Central memory CD4-positive, alpha-beta T cell (primary cell): ENCODE measurements at regions not wholly inside any gene's neighbourhood (a gene's known extent, or its start where the extent isn't known, plus 50 kb on each side); places are given as distances from the start of the nearest gene placed in this dataset.

Experiments
- DNase-seq: peaks from one replicate; pipeline ENCODE4 v3.0.0; 2022

DNA sequence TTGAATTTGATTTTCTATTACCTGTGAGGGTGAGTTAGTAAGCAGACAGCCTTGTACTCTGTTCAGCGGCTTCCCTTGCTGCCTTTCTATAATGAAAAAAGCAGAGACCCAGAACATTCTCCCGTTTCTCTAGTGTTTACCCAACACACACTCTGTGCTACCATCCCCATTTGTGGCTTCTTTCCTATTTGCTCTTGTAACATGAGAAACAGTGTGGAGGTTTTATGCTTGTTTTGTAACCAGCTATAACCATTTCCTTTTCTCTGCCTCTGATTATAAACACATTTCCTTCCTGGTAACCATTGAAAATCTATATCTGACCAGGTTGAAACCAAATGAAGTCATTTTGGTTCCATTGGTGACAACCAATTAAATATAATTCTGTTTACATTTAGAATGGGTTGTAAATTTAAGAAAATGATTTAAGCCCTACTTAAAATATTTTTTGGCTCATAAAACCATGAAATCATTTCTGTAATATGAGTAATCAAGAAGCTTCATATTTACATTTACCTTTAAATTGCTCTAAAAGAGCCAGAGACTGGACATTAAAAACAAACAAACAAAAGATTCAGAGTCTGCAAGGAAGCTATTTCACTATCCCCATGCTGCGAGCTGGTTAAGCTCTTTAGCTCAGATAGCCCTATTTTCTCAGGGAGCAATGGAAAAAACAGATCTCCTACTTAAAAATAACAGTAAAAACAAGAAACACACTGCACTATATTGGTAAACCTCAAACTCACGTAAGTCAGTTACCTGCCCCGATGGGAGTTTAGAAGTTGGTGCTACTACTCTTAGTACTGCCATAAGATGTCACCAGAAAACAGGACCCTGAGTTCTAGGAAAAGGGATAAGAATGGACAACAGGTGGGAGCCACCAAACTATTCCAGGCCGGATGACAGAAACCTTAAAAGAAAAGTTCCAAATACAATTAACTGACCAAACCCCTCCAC, 206.5 kb upstream of the EEA1 start:
- DNase-seq, result no peak

DNA sequence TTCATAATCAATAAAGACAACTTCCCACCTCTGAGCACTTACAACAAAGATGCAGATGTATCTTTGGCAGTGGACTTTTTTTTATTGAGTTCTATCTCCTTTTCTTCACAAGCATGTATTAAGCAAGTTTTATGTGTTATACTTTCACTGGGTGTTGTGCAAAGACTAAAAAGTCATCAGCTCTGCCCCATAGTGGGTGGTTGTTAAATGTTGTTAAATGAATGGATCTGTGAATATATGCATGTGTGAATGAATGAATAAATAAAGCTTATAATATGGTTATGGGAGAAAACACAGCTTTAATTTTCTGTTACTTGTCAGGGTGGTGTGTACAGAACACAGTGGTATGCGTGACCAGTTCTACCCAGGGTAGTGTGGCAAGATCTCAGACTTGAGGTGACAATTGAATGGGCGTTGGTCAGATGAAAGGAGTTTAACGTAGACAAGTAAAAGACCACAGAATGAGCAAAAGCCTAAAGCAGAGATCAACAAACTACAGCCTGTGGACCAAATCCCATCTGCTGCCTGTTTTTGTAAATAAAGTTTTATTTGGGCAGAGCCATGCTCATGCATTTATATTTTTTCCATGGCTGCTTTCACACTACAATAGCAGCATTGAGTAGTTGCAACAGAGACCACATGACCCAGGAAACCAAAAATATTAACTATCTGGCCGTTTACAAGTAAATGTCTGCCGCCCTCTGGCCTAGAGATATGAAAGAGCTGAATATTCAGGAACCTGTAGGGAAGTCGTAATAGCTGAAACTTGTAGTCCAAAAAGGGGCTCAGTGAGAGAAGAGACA, 207.4 kb upstream of the EEA1 start:
- DNase-seq, result no peak

DNA sequence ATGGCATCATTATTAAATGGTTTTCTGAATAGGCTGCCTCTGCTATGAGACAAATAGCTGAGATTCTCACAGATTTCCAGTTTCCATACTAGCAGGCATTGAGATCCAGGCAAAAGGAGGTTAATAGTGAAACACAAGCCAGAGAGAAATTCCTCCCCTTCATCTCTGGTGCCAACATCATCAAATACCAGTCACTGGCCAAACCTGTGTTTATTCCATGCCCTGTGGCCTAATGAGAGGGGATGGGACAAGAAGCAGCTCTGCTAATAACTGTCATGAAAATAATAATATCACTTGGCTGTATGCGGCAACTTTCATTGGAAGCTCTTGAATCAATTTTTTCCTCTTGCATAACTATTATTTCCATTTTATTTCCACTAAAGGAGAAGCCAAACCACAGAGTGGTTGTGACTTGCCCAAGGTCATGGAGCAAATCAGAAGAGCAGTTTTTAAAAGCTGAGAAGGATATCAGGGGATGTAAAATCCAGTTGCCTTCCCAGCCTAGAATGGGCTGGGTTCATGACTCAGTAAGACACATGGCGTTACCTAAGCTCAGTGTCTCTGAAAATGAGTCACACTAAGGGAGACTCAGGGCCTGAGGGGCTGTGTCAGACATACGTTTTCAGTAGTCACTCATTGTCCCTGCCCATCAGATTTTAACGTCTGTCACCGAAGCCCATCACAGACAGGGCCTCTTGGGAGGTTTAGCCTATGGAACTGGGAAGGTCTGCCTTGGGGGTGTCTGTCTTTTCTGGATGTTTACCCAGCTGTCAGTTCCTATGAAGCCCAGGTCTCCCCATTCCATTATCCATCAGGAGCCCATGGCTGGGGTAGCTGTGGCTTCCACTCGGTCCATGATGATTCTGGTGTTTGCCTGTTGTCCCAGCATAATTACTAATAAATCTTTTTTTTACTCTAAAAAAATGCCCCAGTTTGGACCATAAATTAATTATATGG, 208.8 kb upstream of the EEA1 start:
- no peak for DNase-seq

DNA sequence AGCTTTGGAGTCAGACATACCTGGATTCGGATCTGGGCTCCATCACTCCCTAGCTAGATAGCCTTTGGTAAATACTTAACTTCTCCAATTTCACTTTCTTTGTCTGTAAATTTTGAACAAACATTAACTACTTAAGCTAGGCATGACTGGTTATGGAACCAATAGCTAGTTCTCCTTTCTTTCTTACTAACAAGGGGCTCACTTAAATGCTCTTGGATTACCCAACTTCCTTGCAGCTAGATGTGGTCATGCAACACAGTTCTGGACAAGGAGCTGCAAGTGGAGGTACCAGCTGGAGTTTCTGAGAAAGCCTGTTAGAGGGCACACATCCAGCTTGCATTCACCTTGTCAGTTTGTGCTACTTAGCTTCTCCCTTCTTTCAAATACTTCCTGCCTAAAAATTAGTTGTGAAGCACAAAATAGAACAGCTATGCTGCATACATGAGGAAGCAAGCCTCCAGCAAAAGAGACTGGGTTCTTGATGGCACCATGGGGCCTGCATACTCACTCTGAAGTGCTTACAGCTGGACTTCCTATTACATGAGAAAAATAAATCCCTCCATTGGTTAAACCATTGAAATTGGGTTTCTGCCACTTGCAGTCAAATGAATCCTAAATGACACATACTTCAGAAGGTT, 210.1 kb upstream of the EEA1 start:
- no peak for DNase-seq

DNA sequence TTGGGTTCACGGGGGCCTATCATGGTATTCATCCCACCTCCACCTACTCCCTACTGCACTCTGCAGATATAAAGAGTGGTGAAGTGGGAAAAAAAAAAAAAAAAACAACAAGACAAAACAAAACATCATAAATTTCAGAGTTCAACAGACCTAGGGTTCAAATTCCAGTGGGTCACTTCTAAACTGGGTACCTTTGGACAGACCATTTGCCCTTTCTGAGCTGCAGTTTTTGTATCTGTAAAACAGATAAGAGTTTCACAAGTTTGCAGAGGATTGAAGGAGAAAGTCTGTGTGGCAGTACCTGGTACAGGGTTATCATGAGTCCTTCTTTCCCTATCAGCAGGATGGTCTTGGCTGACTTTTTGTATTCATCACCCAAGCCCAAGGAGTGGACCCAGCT, 211.2 kb upstream of the EEA1 start:
- no peak for DNase-seq

DNA sequence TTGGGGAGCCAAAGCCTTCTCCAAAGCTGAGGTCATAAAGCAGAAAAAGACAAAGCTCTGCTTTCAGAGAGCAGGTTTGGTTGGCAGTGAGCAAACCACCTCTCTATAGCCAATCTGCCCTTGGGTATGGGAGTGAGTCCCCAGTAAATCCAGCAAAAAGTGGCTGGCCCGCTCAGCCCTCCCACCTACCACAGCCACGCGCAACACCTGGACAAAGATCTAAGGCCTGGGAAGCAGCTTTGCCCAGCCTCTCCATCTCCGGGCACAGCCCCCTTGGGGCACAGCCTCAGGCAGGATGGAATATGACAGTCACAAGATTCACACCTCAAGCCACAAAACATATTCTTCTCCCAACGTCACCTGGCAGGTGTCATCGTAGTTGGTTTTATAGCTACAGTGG, 211.7 kb upstream of the EEA1 start:
- DNase-seq, result no peak

DNA sequence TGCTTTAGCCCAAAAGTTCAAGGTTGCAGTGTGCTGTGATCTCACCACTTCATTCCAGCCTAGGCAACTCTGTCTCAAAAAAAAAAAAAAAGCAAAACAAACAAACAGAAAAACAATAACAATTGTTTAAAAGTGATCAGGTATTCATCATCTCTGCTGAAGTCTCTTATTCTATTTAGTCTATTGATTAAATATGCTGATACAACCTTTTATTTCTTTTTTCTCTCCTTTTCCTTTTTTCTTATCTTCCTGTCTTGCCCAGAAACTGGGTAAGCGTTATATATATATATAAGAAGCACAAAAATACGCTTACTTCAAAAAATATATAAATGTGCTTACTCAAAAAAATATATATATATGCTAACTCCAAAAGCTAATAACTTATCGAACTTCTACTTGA, 213.8 kb upstream of the EEA1 start:
- DNase-seq, result no peak

DNA sequence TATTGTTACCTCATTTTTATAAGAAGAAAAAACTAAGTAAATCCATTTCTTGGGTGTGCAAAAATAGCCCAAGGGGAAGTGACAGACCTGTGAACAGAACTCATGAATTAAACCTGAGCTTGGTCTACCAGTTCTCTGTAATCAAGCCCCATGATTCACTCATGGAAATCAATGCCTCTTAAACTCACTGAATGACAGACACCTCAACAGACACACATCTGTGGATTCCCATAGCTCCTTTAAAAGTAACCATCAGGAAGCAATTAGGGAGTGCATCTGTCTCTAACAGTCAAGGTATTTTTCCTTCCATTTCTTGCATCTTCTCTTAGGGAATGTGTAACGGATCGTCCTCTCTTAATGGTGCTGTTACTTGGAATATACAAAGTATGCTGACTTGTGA, 215.0 kb upstream of the EEA1 start:
- DNase-seq, result no peak

DNA sequence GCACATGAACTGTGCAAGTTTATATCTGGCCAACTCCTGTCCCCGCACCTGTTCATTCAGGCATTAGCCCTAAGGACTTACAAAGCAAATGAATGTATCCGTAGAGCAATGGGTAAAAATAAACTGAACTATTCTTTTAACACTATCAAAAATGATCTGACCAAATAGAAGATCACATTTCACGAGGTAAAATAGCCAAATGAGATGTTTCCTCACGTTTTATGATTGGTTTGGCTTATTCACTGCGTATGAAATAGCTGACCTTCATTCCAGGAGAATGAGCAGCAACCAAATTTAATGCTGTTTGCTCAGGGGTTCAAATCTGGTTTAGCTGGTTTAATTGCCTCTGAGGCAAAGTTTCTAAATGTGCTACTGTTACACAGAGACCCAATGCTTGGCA, 216.0 kb upstream of the EEA1 start:
- no peak for DNase-seq

DNA sequence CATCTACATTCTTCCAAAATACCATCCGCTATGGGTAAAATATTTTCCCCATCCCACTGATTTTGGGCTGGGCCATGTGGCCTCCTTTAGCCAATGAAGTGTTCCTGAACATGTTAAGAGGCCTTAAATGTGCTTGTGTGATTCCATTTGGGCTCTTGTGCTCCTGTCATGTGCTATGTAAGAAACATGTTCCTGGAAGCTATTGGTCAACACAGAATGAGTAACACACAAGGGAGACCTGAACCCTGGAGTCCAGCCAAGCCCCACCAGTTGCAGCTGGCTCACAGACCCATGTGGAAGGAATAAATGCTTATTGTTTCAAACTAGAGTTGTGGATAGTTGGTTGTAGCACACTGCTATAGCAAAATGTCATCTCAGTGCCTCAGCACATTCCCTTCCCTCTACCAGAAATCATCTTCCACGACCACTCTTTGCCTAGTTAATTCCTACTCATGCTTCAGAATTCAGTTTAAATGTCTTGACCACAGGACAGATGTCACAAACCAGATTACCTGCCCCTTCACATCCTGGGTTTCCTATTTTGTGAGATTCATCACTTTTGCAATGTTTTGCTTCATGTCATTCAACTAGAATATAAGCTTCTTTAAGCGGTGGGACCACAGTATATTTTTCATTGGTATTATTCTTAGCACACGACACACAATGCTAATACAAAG, 217.3 kb upstream of the EEA1 start:
- no peak for DNase-seq

DNA sequence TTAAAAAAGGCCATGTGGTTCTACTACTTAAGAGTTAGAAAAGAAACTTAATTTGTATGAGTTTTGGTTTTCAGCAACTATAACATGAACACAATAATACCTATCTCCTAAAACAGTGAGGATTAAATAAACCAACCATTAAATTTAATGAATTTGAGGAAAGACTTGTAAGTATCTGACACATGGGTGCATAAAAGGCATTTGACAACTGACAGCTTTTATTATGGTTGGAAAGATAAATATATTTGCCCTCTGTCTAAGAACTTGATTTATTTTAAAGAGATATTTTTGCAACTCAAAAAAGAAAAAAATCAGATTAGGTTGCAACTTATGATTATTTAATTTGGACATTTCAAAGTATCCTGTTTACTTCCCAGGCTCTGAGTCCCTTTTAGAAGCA, 217.9 kb upstream of the EEA1 start:
- DNase-seq, result no peak

DNA sequence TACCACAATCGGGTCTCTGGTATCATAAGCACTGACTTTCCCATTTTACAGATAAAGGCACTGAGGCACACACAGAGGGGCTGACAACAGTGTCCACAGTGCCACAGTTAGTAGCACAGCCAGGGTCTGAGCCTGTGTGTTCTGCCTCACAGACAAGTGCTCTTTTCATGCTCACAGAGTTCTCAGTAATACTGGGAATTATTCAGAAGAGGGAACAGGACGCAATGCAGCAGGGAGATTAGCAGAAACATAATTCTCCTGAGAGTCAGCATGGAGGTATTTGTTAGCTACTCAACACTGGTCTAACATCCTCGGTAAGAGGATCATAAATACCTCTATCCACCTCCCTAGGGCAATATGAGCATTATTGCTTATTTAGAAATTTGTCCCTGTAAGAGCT, 219.3 kb upstream of the EEA1 start:
- DNase-seq, result no peak

DNA sequence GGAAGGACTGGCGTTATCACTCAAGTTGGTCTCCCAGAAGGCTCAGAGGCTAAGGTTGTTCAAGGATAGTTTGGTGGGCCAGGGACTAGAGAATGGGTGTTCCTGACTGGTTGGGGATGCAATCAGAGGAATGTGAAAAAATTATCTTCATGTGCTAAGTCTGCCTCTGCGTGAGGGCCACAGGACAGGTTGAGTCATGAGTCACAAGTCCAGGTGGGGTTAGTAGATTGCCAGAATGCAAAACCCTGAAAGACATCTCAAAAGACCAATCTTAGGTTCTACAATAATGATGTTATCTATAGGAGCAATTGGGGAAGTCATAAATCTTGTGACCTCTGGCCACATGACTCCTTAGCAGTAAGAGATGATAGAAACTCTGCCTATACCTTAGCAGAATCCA, 220.1 kb upstream of the EEA1 start:
- DNase-seq, result no peak

DNA sequence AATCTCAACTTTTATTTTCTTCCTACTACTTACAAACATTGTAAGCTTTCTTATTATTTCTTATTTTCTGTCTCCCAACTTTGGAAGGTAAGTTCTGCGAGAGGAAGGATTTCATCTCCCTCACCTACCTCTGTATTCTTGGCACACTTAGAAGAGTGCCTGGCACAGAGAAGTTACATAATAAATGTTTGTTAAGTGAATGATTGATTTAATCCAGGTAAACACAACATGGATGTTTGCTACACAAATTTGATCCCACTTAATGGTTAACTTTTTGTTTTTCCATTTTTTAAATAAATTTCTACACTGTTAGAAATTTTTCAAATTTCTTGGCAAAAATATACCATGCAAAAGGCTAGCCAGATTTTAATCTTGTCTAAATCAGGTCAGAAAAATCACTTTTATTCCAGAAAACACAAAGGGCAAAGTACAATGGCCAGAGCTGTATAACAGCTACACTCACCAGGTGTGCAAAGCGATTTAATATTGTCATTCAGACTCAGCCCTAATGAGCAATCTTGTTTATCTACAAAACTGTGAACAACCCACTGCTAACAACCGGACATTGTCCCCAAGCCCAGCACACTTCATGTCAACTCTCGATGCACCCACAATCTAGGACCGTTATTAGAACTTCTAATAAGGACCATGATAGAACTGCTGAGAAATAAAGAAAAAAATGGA, 222.1 kb upstream of the EEA1 start:
- DNase-seq, result no peak

DNA sequence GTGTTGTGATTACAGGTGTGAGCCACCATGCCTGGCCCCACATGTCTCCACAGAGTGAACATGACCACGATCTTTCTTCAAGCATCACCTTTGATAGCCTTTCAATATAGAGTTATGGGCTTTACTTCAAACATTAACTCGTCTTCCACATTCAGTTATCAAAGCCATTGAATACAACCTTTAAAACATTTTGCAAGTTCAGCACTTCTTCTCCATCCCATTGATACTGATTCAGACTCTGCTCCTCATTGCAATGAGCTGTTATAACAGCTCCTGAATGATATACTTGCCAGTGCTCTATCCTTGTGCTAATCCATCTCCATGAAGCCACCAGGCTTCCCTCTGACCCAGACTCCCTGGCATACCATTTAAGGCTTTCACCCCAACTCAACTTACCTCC, 223.5 kb upstream of the EEA1 start:
- no peak for DNase-seq

DNA sequence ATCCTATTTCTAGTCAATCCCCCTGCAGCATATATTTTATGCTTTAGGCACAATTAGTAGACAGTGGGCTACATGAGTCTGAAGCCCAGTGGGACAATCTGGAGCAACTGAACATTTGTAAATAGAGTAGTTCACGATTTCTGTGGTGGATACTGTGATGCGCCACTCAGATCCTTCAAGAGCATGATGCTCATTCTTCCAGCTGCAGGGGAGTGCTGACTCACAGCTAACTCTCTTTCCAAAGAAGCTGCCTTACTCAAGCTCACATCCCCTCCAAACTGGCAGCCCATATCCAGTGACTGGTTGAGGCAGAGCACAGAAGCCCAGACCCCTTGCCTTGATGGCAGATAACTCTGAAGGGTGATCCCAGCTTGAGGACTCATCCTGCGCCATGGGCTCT, 224.2 kb upstream of the EEA1 start:
- DNase-seq, result no peak

DNA sequence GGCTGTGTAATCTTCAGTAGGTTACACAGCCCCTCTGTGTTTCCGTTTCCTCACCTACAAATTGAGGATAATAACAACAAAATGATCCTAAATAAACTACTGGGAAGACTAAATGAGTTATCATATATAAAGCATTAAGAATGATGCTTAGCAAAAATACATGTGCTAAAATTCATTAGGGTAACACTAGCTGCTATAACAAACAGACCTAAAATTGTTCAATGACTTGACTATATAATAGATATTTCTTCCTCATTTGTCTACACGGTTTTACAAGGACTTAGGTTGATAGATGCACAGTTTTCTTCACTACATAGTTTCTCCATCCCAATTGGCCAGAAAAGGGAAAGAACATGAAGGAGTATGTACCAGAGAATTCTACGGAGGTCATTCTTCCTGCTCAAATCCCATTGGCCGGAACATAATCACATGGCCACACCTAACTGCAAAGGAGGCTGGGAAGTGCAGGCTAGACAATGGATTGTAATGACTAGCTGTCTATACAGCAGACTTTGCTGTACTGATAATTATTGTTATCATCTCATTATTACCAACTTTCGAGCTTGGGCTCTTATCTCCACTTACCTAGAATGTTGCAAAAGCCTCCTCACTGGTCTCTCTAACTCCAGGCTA, 223.5 kb upstream of the NUDT4 start:
- DNase-seq, result no peak

DNA sequence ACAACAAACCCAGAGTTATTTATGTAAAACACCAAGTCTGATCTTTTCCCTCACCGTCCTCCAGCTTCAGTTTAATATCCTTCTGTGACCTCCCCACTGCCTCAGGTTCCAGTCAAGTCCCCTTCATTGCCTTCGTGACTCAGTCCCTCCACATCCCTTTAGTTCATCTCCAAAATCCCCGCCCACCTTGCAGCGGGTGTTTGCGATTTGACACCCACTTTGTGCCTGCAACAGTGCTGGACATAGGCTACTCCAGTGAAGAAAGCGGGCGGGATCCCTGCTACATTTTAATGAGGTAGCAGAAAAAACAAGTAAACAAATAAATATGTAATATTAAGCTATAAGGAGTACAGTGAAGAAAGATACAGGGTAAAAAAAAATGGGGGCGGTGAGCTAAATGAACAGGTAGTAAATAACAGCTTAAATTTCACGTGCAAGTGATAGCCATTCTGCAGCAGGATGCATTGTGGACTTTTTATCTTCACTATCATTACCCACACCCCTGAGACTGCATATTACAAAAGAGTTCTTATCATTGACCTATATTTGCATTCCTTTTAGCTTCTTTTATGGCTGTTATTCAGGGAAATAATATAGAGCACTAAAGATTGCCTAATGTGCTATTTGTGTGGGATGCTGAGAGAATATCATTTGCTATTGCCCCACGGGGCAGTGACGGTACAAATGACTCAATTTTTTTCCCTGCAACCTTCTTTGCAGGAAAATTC, 222.8 kb upstream of the NUDT4 start:
- DNase-seq, result no peak

DNA sequence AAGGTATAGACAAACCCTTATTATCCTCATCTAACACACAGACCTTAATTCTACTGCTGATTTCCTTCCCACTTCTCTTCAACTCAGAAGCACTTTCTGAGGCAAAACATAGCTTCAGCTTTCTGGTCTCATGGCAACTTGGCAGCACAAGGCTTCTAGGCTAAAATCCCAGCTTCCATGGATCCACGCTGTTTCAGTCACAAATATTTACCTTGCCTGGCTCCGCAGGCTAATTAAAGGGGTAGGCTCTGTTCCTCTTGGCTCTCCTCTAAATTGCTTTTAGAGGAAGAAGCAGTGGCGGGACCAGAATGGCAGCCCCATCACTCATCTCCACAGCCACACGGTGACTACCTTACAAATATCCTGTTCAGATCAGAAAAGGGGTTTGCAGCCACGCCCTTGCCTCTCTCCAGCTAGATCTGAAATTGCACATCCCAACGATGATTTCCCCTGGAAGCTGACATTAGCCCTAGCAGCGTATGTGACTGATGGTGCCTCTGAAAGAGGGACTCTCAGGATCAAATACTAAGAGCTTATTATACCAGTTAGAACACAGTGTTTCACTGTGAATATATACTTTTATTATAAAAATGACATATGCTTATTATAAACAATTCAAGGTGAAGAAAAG, 221.5 kb upstream of the NUDT4 start:
- DNase-seq, result no peak

DNA sequence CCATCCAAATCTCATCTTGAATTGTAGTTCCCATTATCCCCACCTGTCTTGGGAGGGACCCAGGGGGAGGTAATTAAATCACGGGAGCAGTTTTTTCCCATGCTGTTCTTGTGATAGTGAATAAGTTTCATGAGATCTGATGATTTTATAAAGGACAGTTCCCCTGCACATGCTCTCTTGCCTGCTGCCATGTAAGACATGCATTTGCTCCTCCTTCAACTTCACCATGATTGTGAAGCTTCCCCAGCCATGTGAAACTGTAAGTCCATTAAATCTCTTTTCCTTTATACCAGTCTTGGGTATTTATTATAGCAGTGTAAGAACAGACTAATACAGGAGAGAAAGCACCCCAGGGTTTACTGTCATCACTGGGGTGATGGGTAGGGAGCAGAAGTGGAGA, 220.4 kb upstream of the NUDT4 start:
- DNase-seq, result no peak
